NB4 (cell line): ENCODE measurements at regions not wholly inside any gene's neighbourhood (a gene's known extent, or its start where the extent isn't known, plus 50 kb on each side); places are given as distances from the start of the nearest gene placed in this dataset.

ENCODE experiments used
- MAX ChIP-seq: IDR thresholded peaks from 2 replicates; pipeline ENCODE4 v1.6.1; 2011; ENCODE audit warnings: low read depth, low read length
- MYC ChIP-seq: IDR thresholded peaks from 2 replicates; pipeline ENCODE4 v1.6.1; 2011; ENCODE audit warnings: low read depth, low read length
- POLR2A ChIP-seq: IDR thresholded peaks from 2 replicates; pipeline ENCODE4 v1.6.1; 2011; ENCODE audit warnings: mild to moderate bottlenecking; ENCODE audit not compliant: insufficient read length; ENCODE audit errors: extremely low read depth
- TF ChIP-seq, protein P1 (sequence below): IDR thresholded peaks from one replicate; pipeline ENCODE4 v1.5.1; 2012; ENCODE audit warnings: low read depth, low read length

DNA sequence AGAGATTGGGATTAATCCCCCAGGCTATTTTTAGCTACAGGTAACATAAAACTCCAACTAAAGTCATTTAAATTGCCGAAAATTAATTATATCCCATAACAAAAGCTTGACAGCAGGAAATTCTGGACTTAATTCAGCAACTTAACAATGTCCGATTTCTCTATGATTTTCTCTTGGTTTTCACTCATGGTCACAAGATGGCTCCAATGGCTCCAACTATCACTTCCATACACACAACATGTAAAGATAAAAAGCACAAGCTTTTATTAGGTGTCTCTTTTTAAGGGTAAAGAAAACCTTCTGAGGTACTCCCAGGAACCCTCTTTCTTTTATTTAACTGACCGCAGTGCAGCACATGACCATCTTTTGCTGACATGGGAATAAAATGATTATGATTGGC lies 363.5 kb upstream of the PTBP2 start:
- TF ChIP-seq POLR2A (no peak), MAX (no peak), MYC (no peak)
- TF ChIP-seq, protein P1, sequence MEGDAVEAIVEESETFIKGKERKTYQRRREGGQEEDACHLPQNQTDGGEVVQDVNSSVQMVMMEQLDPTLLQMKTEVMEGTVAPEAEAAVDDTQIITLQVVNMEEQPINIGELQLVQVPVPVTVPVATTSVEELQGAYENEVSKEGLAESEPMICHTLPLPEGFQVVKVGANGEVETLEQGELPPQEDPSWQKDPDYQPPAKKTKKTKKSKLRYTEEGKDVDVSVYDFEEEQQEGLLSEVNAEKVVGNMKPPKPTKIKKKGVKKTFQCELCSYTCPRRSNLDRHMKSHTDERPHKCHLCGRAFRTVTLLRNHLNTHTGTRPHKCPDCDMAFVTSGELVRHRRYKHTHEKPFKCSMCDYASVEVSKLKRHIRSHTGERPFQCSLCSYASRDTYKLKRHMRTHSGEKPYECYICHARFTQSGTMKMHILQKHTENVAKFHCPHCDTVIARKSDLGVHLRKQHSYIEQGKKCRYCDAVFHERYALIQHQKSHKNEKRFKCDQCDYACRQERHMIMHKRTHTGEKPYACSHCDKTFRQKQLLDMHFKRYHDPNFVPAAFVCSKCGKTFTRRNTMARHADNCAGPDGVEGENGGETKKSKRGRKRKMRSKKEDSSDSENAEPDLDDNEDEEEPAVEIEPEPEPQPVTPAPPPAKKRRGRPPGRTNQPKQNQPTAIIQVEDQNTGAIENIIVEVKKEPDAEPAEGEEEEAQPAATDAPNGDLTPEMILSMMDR = no peak
